ENCODE measurements at regions not wholly inside any gene's neighbourhood (a gene's known extent, or its start where the extent isn't known, plus 50 kb on each side); places are given as distances from the start of the nearest gene placed in this dataset.

- 75% methylated on average over 2 of the region's 2 CpGs for WGBS (ENCODE audit: insufficient coverage)
- no peaks in the 10 kb centered on the region for H3K36me3 Mint-ChIP-seq
- H3K4me1 ChIP-seq (ENCODE audit: control insufficient read depth, insufficient read depth, low read length) = no peaks in the 10 kb centered on the region
These were observed 207.8 kb downstream of the TFEC start for GRCh38 chr7:115822801-115823200.

DNA sequence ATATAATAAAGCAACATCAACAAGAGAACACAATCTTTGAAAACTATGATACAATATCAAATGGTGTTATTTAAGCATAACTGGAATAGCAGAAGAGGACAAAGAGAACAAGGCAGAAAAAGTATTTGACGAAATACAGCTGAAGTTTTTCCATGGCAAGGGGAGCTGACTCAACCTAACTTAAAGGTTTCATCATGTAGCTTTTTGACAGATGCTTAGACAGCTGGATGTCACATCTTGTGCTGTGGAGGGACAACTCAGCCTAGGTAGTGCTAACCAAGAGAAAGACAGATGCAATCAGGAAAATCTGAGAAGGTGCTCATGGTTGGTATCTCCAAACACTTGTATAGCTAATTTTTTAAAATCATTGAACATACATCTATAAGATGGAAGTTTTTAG lies 208.2 kb downstream of the TFEC start:
- Mint-ChIP-seq H3K27me3 (ENCODE audit: low read depth in 2 of 2) (no peaks in the 10 kb centered on the region), H3K36me3 (no peaks in the 10 kb centered on the region), H3K4me3 (no peak overlapping the region), H3K27ac (no peak overlapping the region), H3K4me1 (no peaks in the 10 kb centered on the region), H3K9me3 (peaks cover 0 to 2% of the 10 kb centered on the region in 2 donors)
- WGBS (ENCODE audit: insufficient coverage) = 85% methylated on average over 1 of the region's 1 CpG
- TF ChIP-seq CTCF (IDR thresholded peaks at IDR 0.05) = no peak
- Histone ChIP-seq H3K9me3 (ENCODE audit: control insufficient read depth, insufficient read depth, low read length) (no peaks in the 10 kb centered on the region), H3K27me3 (ENCODE audit: control insufficient read depth, insufficient read depth, low read length) (no peaks in the 10 kb centered on the region), H3K27ac (ENCODE audit: low read length) (no peak overlapping the region), H3K4me1 (ENCODE audit: control insufficient read depth, insufficient read depth, low read length) (no peaks in the 10 kb centered on the region), H3K4me3 (ENCODE audit: low read length) (no peak overlapping the region), H3K36me3 (ENCODE audit: control insufficient read depth, insufficient read depth, low read length) (no peaks in the 10 kb centered on the region)
- ATAC-seq = no peak
- intact Hi-C loops (cut with micrococcal nuclease) = no loop called here
- no peak for DNase-seq

More at GRCh38 chr7:115822801-115823200, 207.8 kb downstream of the TFEC start:
- ATAC-seq (no peak), DNase-seq (no peak)
- Mint-ChIP-seq H3K27me3 (ENCODE audit: low read depth in 2 of 2) (no peaks in the 10 kb centered on the region), H3K27ac (no peak overlapping the region), H3K4me1 (no peaks in the 10 kb centered on the region), H3K4me3 (no peak overlapping the region), H3K9me3 (peaks cover 0 to 2% of the 10 kb centered on the region in 2 donors)
- H3K27me3 ChIP-seq (ENCODE audit: control insufficient read depth, insufficient read depth, low read length) = no peaks in the 10 kb centered on the region
- no peaks in the 10 kb centered on the region for H3K36me3 ChIP-seq (ENCODE audit: control insufficient read depth, insufficient read depth, low read length)
- no peak overlapping the region for H3K27ac ChIP-seq (ENCODE audit: low read length)
- no peaks in the 10 kb centered on the region for H3K9me3 ChIP-seq (ENCODE audit: control insufficient read depth, insufficient read depth, low read length)
- H3K4me3 ChIP-seq (ENCODE audit: low read length) = no peak overlapping the region
- TF ChIP-seq CTCF (IDR thresholded peaks at IDR 0.05) = no peak
- intact Hi-C loops (cut with micrococcal nuclease) = no loop called here

GRCh38 chr7:115816318-115816974 lies 214.1 kb downstream of the TFEC start:
- Histone ChIP-seq H3K4me1 (ENCODE audit: control insufficient read depth, insufficient read depth, low read length) (no peaks in the 10 kb centered on the region), H3K27ac (ENCODE audit: low read length) (no peak overlapping the region), H3K4me3 (ENCODE audit: low read length) (no peak overlapping the region), H3K36me3 (ENCODE audit: control insufficient read depth, insufficient read depth, low read length) (no peaks in the 10 kb centered on the region), H3K27me3 (ENCODE audit: control insufficient read depth, insufficient read depth, low read length) (no peaks in the 10 kb centered on the region), H3K9me3 (ENCODE audit: control insufficient read depth, insufficient read depth, low read length) (no peaks in the 10 kb centered on the region)
- no peak for TF ChIP-seq CTCF (IDR thresholded peaks at IDR 0.05)
- Mint-ChIP-seq H3K9me3 (no peaks in the 10 kb centered on the region), H3K27me3 (ENCODE audit: low read depth in 2 of 2) (no peaks in the 10 kb centered on the region), H3K36me3 (no peaks in the 10 kb centered on the region), H3K27ac (no peak overlapping the region), H3K4me1 (no peaks in the 10 kb centered on the region), H3K4me3 (no peak overlapping the region)
- no peak for ATAC-seq
- WGBS (ENCODE audit: insufficient coverage) = 76% methylated on average over 4 of the region's 4 CpGs
- no peak for DNase-seq
- intact Hi-C loops (cut with micrococcal nuclease) = no loop called here

DNA sequence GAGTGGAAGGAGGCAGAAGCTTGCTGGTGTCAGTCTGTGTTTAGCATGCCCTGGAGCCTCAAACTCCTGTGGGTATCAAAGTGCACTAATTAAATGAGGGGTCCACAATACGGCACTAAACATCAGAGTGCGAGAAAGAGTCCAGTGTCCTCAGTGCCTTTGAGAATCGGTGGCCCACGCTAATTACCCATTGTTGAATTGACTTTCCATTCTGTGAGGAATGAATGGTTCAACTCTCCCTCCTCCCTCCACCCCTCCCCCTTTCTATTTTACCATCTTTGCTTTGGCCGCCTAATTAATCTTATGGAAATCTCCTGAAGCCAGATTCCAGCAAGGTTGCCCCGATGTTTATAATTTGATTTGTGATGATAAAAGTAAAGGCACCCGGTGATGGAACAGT lies 217.8 kb downstream of the TFEC start:
- Mint-ChIP-seq H3K36me3 (no peaks in the 10 kb centered on the region), H3K9me3 (no peaks in the 10 kb centered on the region)

More for the DNA sequence above, 217.8 kb downstream of the TFEC start:
- Mint-ChIP-seq H3K27ac (no peak overlapping the region), H3K4me3 (no peak overlapping the region), H3K4me1 (no peaks in the 10 kb centered on the region), H3K27me3 (ENCODE audit: low read depth in 2 of 2) (no peaks in the 10 kb centered on the region)
- no peak overlapping the region for H3K4me3 ChIP-seq (ENCODE audit: low read length)
- no peak for ATAC-seq
- DNase-seq = no peak
- no peaks in the 10 kb centered on the region for H3K4me1 ChIP-seq (ENCODE audit: control insufficient read depth, insufficient read depth, low read length)
- H3K27me3 ChIP-seq (ENCODE audit: control insufficient read depth, insufficient read depth, low read length) = no peaks in the 10 kb centered on the region
- 88% methylated on average over 6 of the region's 7 CpGs for WGBS (ENCODE audit: insufficient coverage)
- intact Hi-C loops (cut with micrococcal nuclease) = no loop called here
- H3K36me3 ChIP-seq (ENCODE audit: control insufficient read depth, insufficient read depth, low read length) = no peaks in the 10 kb centered on the region
- no peak overlapping the region for H3K27ac ChIP-seq (ENCODE audit: low read length)
- no peak for TF ChIP-seq CTCF (IDR thresholded peaks at IDR 0.05)
- no peaks in the 10 kb centered on the region for H3K9me3 ChIP-seq (ENCODE audit: control insufficient read depth, insufficient read depth, low read length)

Data from natural killer cell (primary cell).